ENCODE measurements at regions not wholly inside any gene's neighbourhood (a gene's known extent, or its start where the extent isn't known, plus 50 kb on each side); places are given as distances from the start of the nearest gene placed in this dataset.
"Not testable (repeated sequence)": the region's sequence is repeated elsewhere in the genome, so short reads cannot be mapped to it uniquely, and the experiment has no call there.

- no peak overlapping the region for H3K4me3 ChIP-seq
- no peaks in the 10 kb centered on the region for H3K27me3 ChIP-seq (ENCODE audit: insufficient read depth in 3 of 3, low read length in 2 of 3)
- no peak overlapping the region for H3K27ac ChIP-seq
- intact Hi-C loops (cut with DNase I), result no loop called here
- H3K9me3 ChIP-seq, result no peaks in the 10 kb centered on the region
- no peaks in the 10 kb centered on the region for H3K4me1 ChIP-seq
- no peak for ATAC-seq
- DNase-seq, result no peak
- 43 to 58% (median 50%) methylated on average over 2 of the region's 2 CpGs for WGBS, 3 donors
- no peaks in the 10 kb centered on the region for H3K36me3 ChIP-seq (ENCODE audit: insufficient read depth in 1 of 2, low read depth in 1 of 2)
- TF ChIP-seq CTCF (IDR thresholded peaks at IDR 0.05), result no peak
Measured at GRCh38 chr7:108667216-108667615, 97.5 kb downstream of the DNAJB9 start.

DNA sequence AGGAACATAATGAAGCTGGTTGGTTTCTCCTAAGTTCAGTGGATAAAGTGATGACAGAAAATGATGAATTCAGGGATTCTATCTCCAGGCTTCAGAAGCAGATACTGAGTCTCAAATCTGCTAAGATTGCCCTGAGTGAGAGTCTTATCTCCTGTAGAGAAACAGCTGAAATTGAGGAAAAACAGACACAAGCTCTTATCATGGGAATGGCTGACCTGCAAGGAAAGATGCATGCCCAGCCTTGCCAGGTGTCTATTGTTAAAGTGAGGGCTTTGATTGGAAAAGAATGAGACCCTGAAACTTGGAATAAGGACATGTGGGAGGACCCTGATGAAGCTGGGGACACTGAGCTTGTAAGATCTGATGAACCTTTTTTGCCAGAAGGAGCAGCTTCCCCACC, 100.3 kb downstream of the DNAJB9 start:
- ATAC-seq, result no peak
- no peaks in the 10 kb centered on the region for H3K27me3 ChIP-seq (ENCODE audit: insufficient read depth in 3 of 3, low read length in 2 of 3)
- H3K27ac ChIP-seq, result no peak overlapping the region
- H3K9me3 ChIP-seq, result no peaks in the 10 kb centered on the region
- H3K4me3 ChIP-seq, result no peak overlapping the region
- no peak for TF ChIP-seq CTCF (IDR thresholded peaks at IDR 0.05)
- intact Hi-C loops (cut with DNase I), result no loop called here
- DNase-seq, result no peak
- H3K36me3 ChIP-seq (ENCODE audit: insufficient read depth in 1 of 2, low read depth in 1 of 2), result no peaks in the 10 kb centered on the region
- H3K4me1 ChIP-seq, result no peaks in the 10 kb centered on the region

DNA sequence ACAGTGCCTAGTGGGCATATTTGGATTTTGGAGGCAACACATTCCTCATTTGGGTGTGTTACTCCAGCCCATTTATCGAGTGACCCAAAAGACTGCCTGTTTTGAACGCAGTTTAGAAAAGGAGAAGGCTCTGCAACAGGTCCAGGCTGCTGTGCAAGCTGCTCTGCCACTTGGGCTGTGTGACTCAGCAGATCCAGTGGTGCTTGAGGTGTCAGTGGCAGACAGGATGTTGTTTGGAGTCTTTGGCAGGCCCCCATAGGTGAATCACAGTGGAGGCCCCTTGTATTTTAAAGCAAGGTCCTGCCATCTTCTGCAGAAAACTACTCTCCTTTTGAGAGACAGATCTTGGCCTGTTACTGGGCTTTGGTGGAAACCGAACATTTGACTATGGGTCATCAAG, 104.0 kb downstream of the DNAJB9 start:
- ATAC-seq; H3K27ac ChIP-seq; H3K27me3 ChIP-seq (ENCODE audit: insufficient read depth in 3 of 3, low read length in 2 of 3); H3K36me3 ChIP-seq (ENCODE audit: insufficient read depth in 1 of 2, low read depth in 1 of 2); H3K4me3 ChIP-seq; intact Hi-C loops (cut with DNase I); DNase-seq; H3K4me1 ChIP-seq; H3K9me3 ChIP-seq: not testable (repeated sequence)
- 74 to 89% (median 77%) methylated on average over 3 of the region's 3 CpGs for WGBS, 3 donors

DNA sequence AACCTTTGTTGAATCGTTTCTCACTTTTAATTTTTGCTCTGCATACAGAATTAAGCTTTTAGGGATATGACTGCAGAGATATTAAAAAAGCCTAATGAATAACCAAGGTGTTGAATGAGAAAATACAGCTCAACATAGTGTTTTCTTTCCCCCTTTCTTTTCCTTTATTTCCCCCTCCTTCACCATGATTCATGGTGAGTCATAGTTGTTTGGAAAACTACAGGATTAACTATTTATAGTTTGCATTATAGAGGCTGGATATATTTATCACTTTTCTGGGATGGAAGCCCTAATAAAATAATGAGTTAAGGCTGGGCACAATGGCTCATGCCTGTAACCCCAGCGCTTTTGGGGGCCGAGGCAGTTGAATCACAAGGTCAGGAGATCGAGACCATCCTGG, 115.0 kb downstream of the DNAJB9 start:
- intact Hi-C loops (cut with DNase I), result no loop called here
- WGBS, 3 donors, result 86 to 89% (median 86%) methylated on average over 4 of the region's 4 CpGs

GRCh38 chr7:108686494-108686893, 116.8 kb downstream of the DNAJB9 start:
- WGBS, 3 donors, result 89 to 100% (median 97%) methylated on average over 1 of the region's 1 CpG
- Histone ChIP-seq H3K4me1 (no peaks in the 10 kb centered on the region), H3K27ac (no peak overlapping the region), H3K36me3 (ENCODE audit: insufficient read depth in 1 of 2, low read depth in 1 of 2) (no peaks in the 10 kb centered on the region), H3K4me3 (no peak overlapping the region), H3K9me3 (no peaks in the 10 kb centered on the region), H3K27me3 (ENCODE audit: insufficient read depth in 3 of 3, low read length in 2 of 3) (no peaks in the 10 kb centered on the region)
- DNase-seq, result no peak
- TF ChIP-seq CTCF (IDR thresholded peaks at IDR 0.05), result no peak
- intact Hi-C loops (cut with DNase I), result no loop called here
- no peak for ATAC-seq

More for the DNA sequence above, 115.0 kb downstream of the DNAJB9 start:
- Histone ChIP-seq H3K27me3 (ENCODE audit: insufficient read depth in 3 of 3, low read length in 2 of 3) (no peaks in the 10 kb centered on the region), H3K36me3 (ENCODE audit: insufficient read depth in 1 of 2, low read depth in 1 of 2) (no peaks in the 10 kb centered on the region), H3K4me3 (no peak overlapping the region), H3K4me1 (no peaks in the 10 kb centered on the region), H3K27ac (no peak overlapping the region), H3K9me3 (no peaks in the 10 kb centered on the region)
- ATAC-seq, result no peak
- no peak for DNase-seq
- no peak for TF ChIP-seq CTCF (IDR thresholded peaks at IDR 0.05)
